NCI-H2227 (cell line): ENCODE measurements at regions not wholly inside any gene's neighbourhood (a gene's known extent, or its start where the extent isn't known, plus 50 kb on each side); places are given as distances from the start of the nearest gene placed in this dataset.

Source experiments
- DNase-seq: peaks from one replicate; lab custom pipeline; 2025; ENCODE audit not compliant: unreplicated experiment; lab: John Stamatoyannopoulos, UW

DNA sequence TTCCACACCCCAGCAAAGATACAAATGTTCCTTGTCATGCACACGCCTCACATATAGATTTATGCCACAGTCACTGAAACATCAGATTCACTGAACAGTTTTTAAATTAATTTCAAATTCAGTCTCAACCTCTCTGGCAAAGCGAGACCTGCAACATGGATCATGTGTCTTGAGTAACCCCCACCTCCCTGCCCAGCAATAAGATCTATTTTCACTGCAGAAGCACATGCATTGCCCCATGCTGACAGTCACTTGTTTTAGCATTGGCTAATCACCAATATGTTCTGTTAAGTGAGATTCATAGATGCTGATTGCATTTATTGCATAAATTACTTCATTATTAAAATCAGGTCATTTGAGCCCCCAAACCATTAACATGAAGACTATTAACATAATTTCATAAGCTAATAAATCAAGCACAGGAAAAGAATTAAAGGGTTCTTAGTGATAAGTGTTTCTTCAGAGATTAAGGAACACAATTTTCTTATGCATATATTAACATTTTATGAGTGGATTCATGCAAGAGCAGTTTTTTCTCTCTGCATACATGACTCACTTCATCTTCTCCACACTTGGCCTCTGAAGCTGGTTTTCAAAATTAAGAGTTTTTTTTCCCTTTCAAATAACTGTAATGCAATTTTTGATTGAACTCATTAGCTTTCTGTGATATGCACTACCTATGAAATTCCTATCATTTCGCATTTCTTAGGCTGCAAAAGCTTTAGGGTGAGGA, 173.2 kb upstream of the SOX4 start:
- DNase-seq = no peak

- DNase-seq = no peak
Observed at GRCh38 chr6:21420926-21421325, 172.6 kb upstream of the SOX4 start.

GRCh38 chr6:21423106-21423854, 170.3 kb upstream of the SOX4 start:
- DNase-seq = no peak

- no peak for DNase-seq
Observed at GRCh38 chr6:21426841-21427490, 166.6 kb upstream of the SOX4 start.

- no peak for DNase-seq
Observed at GRCh38 chr6:21429291-21429690, 164.3 kb upstream of the SOX4 start.

- DNase-seq = no peak
Observed at GRCh38 chr6:21431526-21431925, 162.0 kb upstream of the SOX4 start.

- no peak for DNase-seq
Observed at GRCh38 chr6:21436625-21437024, 156.9 kb upstream of the SOX4 start.

- no peak for DNase-seq
Observed at GRCh38 chr6:21437581-21437980, 156.0 kb upstream of the SOX4 start.

DNA sequence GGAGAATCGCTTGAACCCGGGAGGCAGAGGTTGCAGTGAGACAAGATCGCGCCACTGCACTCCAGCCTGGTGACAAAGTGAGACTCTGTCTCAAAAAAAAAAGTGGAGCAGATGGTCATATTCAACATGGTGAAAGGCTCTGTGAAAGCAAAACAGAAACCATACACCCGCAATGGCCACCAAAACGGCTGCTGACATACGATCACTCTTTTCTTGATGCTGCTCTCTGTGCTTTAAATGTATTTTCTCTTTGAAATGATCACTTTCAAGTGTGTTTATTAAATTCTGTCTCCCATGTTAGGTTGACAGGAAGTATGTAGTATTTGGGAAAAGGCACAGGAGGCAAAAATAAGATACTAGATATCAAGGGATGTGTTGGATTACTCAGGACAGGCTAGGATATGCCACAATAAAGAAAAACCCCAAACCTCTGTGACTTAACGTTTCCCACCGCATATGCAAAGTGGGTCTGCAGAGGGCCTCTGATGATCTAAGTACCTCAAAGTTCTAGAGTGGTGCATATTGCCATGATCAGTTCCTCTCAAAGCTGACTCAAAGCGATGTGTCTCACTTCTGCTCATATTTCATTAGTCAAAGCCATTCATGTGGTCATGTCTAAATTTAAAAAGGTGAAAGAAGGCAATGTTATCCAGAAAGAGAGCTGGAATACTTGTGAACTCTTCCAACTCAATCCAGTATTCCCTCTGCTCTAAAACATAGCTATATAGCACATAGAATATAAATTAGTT, 155.1 kb upstream of the SOX4 start:
- DNase-seq = no peak

DNA sequence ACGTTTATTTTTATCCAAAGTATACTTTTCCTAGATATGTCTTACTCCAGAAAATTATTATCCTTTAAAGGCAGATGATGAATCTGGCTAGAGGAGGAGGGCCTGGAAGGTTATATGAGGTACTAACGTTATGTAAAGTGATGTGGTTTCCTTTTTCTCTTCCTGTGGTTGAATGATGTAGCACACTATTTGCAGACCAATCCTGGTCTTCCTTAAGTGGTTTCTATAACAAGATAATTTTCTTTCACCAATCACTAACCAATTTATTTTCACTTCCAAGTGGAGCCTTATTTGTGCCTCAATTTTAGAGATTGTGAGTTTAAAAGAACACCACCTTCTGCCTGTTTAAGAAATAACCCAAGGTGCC, 154.6 kb upstream of the SOX4 start:
- no peak for DNase-seq

GRCh38 chr6:21441386-21441785, 152.2 kb upstream of the SOX4 start:
- DNase-seq = no peak

- no peak for DNase-seq
Observed at GRCh38 chr6:21442874-21443273, 150.7 kb upstream of the SOX4 start.

DNA sequence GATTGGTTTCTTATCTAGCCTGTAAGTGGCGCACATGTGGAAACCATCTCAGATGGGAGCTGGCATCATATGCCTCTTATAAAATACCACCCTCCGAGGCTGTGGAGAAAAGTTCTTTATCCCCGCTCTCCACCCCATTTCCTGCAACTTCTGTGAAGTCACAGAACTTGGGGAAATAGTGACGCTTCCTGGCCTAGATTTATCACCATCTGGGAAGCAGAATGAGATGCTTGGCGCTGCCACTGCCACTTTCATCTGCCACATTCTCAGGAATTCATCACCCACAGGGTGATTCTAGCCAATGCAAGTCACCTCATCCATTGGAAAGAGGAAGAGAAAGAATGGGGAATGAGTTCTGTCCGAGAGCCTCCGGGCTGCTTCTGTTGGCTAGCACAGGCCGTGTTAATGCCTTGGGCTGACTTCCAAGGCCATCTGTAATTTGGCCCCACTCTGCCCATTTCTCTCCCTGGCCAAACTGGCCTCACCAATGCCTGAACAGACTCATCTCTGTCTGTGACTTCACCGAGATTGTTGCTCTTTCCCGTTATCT, 148.8 kb upstream of the SOX4 start:
- no peak for DNase-seq

DNA sequence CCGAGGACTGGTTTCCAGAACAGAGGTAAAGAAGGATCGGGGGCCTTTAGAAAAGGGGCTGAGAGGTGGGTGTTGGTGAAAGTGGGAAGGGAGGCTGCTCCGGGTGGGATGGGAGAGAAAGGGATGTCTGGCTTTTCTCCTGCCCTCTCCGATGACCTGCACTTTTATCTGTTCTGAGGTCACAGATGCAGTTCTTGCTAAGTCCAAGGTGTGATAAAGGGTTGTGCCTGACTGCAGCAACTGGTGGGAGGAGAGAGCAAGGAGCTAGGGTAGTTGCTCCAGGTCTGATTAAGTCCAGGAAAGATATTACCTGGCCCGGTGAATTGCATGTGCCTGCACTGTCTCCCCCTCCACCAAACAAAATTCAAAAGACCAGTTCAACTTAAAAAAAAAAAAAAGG, 145.6 kb upstream of the SOX4 start:
- DNase-seq = no peak

DNA sequence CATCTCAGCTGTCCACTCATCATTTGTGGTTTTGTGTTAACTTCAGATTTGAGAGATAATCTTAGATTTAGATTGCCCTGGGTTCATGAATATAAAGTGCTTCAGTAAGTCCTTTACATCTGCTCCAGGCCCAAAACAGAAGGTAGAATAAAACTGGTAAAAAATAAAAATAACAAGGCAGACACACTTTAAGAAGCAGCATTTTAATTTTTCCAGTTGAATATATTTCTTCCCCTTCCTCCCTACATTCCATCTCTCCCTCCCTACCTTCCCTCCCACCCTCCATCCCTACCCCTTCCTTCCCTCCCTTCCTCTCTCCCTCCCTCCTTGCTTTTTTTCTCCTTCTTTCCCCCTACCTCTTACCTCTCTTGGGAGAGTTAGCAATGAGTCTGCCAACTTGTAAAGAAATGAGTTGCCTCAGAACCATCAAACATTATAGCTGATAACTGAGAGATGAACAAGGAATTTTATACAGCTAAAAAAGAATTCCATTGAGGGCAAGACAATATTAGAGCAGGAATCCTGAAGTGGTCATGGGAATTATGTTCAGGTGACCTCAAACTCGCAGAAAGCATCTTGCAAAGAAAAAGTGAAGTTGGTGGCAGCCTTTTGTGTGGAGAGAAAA, 145.0 kb upstream of the SOX4 start:
- DNase-seq = no peak

- DNase-seq = no peak
Observed at GRCh38 chr6:21450149-21450548, 143.4 kb upstream of the SOX4 start.

GRCh38 chr6:21450628-21451027, 142.9 kb upstream of the SOX4 start:
- no peak for DNase-seq

DNA sequence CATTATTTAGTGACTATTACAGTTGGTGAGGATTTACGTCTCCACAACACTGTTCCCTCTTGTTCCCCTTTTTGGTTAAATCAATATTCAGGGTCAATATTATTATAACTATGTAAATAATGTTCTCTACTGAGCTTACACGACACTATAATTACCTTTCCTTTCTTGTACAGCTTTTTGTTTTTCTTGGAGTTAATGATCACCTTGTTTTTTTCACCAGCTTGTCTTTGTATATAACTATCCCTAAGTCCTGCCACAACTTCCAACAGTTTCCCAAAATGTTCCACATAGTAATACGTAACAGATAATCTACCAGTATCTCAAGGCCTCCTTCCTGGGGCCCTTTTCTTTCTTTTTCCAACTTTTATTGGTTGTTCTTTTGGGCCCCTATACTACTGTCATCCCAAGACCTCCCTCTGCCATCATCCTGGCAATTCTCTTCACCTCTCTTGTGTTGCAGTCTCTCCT, 142.0 kb upstream of the SOX4 start:
- DNase-seq = no peak

GRCh38 chr6:21454262-21454661, 139.3 kb upstream of the SOX4 start:
- DNase-seq = no peak

DNA sequence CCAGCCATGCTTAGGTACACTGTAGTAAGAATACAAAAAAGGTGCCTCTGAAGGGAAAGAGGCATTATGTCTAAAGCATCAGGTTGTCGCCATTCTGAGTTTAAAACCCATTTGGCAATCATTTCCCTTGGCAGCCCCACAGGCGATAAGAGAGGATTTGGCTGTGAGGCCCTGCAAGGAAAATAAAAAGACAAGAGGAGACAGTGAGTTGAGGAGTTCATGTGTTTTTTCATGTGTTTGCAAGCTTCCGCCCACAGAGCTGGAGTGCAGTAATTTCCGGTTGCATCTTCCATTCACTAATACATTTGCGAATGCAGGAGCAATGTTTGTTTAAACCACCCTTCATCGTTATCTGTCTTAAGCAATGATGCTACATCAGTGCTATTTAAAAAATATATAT, 138.5 kb upstream of the SOX4 start:
- no peak for DNase-seq

DNA sequence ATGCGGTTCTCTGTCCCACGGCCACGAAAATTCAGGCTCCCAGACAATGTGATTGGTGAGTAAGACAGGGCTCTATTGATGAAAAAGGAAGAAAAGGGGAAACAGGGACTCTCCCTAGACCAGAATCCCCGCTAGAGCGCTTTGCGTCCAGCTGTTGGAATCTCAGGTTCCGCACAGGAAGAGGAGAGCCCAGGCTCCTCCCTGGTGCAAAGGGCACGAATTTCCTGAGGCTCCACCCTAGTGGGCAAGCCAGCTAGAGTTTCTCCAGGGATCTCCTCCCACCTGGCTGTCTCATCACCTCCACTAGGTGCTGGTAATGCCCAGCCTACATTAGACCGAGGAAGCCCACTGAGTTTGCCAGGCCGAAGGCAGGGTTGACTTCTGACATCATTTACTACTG, 135.9 kb upstream of the SOX4 start:
- DNase-seq = no peak
